Skin of body (tissue), 1 donor: ENCODE measurements at regions not wholly inside any gene's neighbourhood (a gene's known extent, or its start where the extent isn't known, plus 50 kb on each side); places are given as distances from the start of the nearest gene placed in this dataset.
"Not testable (repeated sequence)": the region's sequence is repeated elsewhere in the genome, so short reads cannot be mapped to it uniquely, and the experiment has no call there.

Experiments
- DNase-seq: peaks from one replicate; lab custom pipeline; 2025; lab: John Stamatoyannopoulos, UW

- DNase-seq = no peak
Observed at GRCh38 chr7:8809320-8809719, 375.9 kb downstream of the NXPH1 start.

GRCh38 chr7:8817448-8818036 lies 384.1 kb downstream of the NXPH1 start:
- DNase-seq = no peak

DNA sequence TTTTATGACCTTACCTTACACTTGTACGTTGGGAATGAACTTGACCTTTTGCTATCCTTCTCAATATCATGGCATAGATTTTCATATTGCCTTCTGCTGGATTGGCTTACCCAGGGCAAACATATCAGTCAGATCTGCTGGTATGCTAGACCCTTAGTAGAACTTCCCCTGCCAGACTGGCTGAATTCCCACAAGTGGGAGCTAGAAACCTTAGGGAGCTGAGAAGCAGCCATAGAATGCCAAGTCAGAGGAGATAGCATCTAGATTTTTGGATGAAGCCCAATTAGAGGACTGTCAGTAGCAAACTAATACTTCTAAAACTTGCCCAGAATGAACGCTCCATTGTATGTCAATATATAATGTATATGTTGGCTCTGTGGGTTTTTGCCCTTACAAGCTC lies 385.0 kb downstream of the NXPH1 start:
- DNase-seq = no peak

DNA sequence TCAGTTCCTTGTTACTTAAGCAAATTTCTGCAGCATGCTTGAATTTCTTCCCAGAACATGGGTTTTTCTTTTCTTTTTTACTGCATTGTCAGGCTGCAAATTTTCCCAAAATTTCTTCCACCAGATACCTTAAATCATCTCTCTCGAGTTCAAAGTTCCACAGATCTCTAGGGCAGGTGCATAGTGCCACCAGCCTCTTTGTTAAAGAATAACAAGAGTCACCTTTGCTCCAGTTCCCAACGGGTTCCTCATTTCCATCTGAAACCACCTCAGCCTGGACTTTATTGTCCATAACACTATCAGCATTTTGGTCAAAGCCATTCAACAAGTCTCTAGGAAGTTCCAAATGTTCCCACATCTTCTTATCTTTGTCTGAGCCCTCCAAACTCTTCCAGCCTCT lies 389.2 kb downstream of the NXPH1 start:
- DNase-seq = no peak

GRCh38 chr7:8823486-8823885 lies 390.1 kb downstream of the NXPH1 start:
- no peak for DNase-seq

- no peak for DNase-seq
Observed at GRCh38 chr7:8827329-8827728, 393.9 kb downstream of the NXPH1 start.

- no peak for DNase-seq
Observed at GRCh38 chr7:8829100-8829499, 395.7 kb downstream of the NXPH1 start.

- DNase-seq = no peak
Observed at GRCh38 chr7:8831376-8831775, 398.0 kb downstream of the NXPH1 start.

- no peak for DNase-seq
Observed at GRCh38 chr7:8833355-8833754, 399.9 kb downstream of the NXPH1 start.

- no peak for DNase-seq
Observed at GRCh38 chr7:8841171-8841570, 407.8 kb downstream of the NXPH1 start.

DNA sequence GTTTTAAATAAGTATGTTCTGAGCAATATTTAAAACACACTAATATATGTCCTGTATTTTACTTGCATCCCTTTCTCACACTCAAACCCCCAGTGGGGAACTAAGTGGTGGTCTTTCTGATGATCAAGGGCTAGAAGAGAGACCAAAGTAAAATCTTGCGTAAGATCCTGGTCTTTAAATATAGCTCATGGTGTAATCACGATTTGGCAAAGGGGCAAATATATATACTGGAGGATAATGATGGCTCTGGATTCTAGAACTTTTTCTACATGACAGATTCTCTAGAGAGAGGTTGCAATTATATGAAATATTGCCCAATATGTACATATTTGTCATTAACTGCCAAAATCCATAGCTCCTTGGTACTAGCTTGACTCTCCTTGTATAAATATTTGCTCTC lies 438.3 kb downstream of the NXPH1 start:
- DNase-seq = no peak

DNA sequence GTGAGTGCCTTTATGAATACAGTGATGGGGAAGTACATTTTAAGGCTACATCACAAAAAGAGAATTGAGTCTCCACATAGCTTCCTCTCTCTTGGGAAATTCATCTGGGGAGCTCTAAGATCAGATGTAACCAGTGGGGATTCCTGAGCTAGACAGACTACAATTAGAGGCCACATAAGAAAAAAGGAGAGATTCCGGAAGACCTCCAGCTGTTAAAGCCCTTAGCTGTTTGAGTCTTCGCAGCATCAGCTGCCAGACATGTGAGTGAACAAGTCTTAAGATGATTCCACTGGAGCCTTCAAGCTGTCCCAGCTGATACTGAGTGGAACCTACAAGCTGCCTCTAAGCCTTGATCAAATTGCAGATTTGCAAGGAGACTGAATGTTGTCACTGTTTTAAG lies 448.5 kb downstream of the NXPH1 start:
- DNase-seq = peak; percentile 4

DNA sequence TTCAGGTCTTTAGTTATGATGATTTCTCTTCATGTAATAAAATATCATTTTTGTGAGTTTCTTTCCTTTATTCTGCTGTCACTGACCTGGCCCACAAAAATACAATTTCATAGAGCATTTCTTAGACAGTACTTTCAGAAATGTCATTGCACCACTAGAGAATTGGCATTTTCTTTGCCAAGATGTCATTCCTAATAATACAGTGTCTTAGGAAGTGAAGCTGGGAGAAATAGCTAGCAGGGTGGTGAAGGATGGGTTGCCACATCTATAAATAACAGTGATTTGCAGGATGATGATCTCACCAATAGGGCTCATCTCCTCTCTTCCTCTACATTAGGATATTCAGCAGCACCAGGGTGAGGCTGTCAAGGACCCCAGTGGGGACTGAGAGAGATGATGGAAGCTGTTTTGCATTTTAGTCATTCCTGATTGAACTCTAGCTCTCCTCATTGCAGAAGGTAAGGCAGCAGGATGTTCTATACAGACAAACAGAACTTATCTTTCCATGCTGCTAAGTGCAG lies 452.1 kb downstream of the NXPH1 start:
- no peak for DNase-seq

DNA sequence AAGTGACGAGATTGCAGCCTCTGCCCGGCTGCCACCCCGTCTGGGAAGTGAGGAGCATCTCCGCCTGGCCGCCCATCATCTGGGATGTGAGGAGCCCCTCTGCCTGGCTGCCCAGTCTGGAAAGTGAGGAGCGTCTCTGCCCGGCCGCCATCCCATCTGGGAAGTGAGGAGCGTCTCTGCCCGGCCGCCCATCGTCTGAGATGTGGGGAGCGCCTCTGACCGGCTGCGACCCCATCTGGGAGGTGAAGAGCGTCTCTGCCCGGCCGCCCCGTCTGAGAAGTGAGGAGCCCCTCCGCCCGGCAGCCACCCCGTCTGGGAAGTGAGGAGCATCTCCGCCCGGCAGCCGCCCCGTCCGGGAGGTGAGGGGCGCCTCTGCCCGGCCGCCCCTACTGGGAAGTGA lies 456.9 kb downstream of the NXPH1 start:
- DNase-seq = not testable (repeated sequence)

GRCh38 chr7:8893775-8894174 lies 460.4 kb downstream of the NXPH1 start:
- DNase-seq = no peak

DNA sequence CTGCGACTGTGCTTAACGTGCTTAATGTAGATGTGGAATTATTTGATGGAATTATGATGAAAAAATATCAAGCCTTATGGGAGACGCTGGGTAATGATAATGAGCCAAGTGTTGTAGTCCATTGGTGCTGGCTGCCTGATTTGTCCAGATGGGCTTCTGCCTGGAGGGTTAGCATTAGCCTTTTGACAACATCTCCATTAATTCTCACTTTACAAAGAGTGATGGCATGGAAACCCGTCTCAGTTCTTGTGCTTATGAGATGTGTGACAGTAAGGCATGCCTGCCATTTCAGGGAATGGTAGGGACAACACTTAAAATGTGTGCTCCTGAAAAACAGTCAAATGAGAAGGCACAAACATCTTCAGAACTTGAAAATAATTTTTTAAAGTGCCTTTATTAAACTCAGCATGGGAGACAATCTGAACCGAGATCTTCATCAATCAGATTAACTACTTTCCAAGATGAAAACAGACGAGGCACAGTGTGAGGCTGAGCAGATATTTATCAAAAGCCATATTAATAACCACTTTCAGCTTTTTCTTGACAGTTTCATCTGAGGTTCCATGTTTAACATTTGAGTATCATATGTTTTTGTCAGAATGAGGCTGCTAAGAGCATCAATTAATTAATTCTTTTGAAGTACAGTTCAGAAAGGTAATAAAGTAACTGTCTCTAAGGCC lies 473.1 kb downstream of the NXPH1 start:
- no peak for DNase-seq

- no peak for DNase-seq
Observed at GRCh38 chr7:8908889-8909288, 475.5 kb downstream of the NXPH1 start.

GRCh38 chr7:8913682-8914081 lies 480.3 kb downstream of the NXPH1 start:
- DNase-seq = no peak

DNA sequence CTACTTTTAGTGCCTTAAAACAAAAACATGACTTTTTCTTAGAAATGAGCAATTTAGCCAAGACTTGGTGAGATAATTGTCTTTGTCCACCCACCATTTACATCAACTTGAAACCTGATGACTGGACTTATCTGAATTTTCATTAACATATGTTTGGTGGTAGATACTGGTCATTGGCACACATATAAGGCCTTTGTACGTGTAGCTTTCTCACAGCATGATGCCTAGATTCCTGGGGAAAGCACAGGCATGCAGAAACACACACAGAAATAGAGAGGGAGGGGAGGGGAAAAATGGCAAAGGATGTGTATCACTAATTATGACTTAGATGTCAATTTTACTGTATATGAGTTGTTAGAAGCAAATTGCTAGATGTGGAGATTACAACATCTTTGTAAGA lies 488.4 kb downstream of the NXPH1 start:
- no peak for DNase-seq

- no peak for DNase-seq
Observed at GRCh38 chr7:8922726-8923125, 489.3 kb downstream of the NXPH1 start.

- DNase-seq = no peak
Observed at GRCh38 chr7:8923164-8923806, 489.9 kb downstream of the NXPH1 start.

DNA sequence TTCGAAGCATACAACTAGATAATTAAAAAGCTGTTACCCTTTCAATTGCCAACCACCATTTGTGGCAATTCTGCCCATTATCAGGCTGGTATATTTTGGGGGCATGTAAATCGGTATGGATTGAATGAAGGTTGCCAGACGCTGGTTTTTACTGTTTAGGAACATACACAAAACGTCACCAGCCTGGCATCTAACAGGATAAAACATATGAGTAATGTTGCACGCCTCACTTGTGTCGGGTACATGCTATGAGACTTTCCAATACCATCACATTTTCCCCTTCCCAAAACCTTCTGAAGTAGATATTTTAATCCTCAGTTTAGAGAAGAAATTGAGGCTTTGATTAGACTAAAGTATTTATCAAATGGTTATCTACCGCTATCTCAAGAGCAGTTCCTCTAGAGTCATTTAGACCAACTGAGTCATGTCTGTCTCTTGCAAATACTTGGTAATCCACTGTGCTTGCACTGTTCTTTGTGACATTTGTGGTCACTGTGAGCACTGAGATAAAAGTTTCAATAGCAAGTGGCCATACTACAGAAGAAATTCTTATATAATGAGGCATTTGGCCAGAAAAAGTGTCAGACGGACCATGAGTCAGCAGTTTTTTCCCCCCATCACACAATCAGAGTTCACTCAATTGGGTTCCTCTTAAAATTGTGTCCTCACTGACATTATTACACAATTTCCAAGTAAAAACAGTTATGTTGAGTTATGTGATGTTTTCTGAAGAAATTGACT lies 498.7 kb downstream of the NXPH1 start:
- no peak for DNase-seq
